ENCODE measurements at regions not wholly inside any gene's neighbourhood (a gene's known extent, or its start where the extent isn't known, plus 50 kb on each side); places are given as distances from the start of the nearest gene placed in this dataset.

DNA sequence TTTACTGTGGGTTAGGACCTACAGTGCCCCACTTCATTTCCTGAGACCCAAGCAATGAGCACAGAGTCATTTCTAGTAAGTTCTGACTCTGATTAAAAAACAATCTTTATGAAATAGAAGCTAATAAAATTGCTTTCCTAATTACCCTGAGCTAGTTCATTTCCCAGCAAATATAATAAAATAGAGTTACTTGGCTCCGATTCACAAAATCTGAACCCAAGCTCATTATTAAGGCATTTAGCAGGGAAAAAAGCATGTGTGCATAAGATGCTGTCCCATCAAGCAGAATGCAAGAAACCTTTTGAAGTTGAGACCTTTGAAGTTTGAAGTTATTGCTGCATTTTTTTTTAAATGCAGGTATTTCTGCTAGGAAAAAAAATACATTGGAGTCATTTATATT, 629.1 kb downstream of the BCL11A start:
- no peaks in the 10 kb centered on the region for H3K9me3 ChIP-seq
- no peaks in the 10 kb centered on the region for H3K4me1 ChIP-seq
- no peaks in the 10 kb centered on the region for H3K27me3 ChIP-seq
- H3K4me3 ChIP-seq (ENCODE audit: low read depth, low read length): no peak overlapping the region
- H3K36me3 ChIP-seq: no peaks in the 10 kb centered on the region
- DNase-seq: no peak
- TF ChIP-seq, protein P1, sequence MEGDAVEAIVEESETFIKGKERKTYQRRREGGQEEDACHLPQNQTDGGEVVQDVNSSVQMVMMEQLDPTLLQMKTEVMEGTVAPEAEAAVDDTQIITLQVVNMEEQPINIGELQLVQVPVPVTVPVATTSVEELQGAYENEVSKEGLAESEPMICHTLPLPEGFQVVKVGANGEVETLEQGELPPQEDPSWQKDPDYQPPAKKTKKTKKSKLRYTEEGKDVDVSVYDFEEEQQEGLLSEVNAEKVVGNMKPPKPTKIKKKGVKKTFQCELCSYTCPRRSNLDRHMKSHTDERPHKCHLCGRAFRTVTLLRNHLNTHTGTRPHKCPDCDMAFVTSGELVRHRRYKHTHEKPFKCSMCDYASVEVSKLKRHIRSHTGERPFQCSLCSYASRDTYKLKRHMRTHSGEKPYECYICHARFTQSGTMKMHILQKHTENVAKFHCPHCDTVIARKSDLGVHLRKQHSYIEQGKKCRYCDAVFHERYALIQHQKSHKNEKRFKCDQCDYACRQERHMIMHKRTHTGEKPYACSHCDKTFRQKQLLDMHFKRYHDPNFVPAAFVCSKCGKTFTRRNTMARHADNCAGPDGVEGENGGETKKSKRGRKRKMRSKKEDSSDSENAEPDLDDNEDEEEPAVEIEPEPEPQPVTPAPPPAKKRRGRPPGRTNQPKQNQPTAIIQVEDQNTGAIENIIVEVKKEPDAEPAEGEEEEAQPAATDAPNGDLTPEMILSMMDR (IDR thresholded peaks at IDR 0.05; ENCODE audit: low read depth, low read length): no peak

DNA sequence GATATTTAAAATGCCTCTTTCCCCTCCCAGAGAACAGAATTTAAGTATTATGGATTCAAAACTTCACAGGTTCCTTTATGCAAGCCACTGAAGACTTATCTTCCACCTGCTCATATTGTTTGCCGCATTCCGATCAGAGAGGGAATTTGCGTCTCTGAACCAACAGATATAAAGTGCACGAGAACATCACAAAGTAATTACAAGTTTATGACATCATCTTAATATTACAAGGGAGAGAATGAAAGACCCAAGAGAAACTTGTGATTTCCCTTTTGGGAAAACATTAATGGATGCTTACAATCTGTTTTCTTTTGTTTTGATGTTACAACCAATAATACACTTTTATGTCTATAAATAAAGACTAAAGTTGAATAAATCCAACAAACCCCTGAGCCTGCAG, 631.0 kb downstream of the BCL11A start:
- Histone ChIP-seq H3K27me3 (no peaks in the 10 kb centered on the region), H3K9me3 (no peaks in the 10 kb centered on the region), H3K4me1 (no peaks in the 10 kb centered on the region), H3K4me3 (ENCODE audit: low read depth, low read length) (no peak overlapping the region), H3K36me3 (no peaks in the 10 kb centered on the region)
- no peak for DNase-seq
- TF ChIP-seq, protein P1 (IDR thresholded peaks at IDR 0.05; ENCODE audit: low read depth, low read length): no peak

DNA sequence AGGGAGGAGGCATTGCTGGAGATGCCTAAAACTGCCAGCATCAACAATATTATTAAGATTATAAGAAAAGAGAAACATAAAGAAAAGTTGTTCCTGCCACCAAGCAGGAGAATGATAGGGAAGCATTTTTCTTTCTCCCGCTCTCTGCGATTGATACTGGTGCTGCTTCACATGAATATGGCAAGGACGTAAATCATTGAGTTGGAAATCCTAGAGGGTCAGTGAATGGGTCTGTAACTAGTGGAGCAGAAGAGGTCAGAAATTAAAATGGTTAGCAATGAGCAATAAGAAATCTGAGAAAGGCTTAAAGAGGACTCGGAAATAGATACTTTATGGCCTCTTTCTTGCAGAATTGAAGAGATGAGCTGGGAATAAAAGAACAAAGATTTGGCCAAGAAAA, 631.7 kb downstream of the BCL11A start:
- DNase-seq: no peak
- Histone ChIP-seq H3K4me1 (no peaks in the 10 kb centered on the region), H3K4me3 (ENCODE audit: low read depth, low read length) (no peak overlapping the region), H3K27me3 (no peaks in the 10 kb centered on the region), H3K9me3 (no peaks in the 10 kb centered on the region), H3K36me3 (no peaks in the 10 kb centered on the region)
- TF ChIP-seq, protein P1 (IDR thresholded peaks at IDR 0.05; ENCODE audit: low read depth, low read length): no peak

DNA sequence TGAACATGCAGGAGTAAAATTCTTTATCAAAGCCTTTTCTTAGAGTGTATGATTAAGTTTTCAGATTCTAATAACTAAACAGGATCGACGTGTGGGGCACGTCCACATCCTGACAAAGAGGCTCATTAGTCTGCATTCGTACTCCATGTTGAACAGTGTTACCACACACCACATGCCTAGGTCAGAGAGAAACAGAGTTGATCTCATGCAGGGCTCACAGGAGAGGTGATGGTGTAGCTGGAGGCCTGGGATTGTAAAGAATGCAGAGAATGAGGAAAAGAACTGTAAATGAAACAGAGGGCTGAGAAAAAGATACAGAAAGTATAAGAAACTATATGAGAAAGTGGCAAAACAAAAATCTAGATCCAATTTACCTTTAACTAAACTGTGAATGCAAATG, 632.5 kb downstream of the BCL11A start:
- DNase-seq: no peak
- Histone ChIP-seq H3K4me1 (no peaks in the 10 kb centered on the region), H3K4me3 (ENCODE audit: low read depth, low read length) (no peak overlapping the region), H3K9me3 (no peaks in the 10 kb centered on the region), H3K36me3 (no peaks in the 10 kb centered on the region), H3K27me3 (no peaks in the 10 kb centered on the region)
- TF ChIP-seq, protein P1 (IDR thresholded peaks at IDR 0.05; ENCODE audit: low read depth, low read length): no peak

- Histone ChIP-seq H3K27me3 (no peaks in the 10 kb centered on the region), H3K4me3 (ENCODE audit: low read depth, low read length) (no peak overlapping the region), H3K36me3 (no peaks in the 10 kb centered on the region), H3K9me3 (no peaks in the 10 kb centered on the region), H3K4me1 (no peaks in the 10 kb centered on the region)
- TF ChIP-seq, protein P1 (IDR thresholded peaks at IDR 0.05; ENCODE audit: low read depth, low read length): no peak
- no peak for DNase-seq
Measured at GRCh38 chr2:59920307-59920706, 633.1 kb downstream of the BCL11A start.

- TF ChIP-seq, protein P1 (IDR thresholded peaks at IDR 0.05; ENCODE audit: low read depth, low read length): no peak
- no peak for DNase-seq
- Histone ChIP-seq H3K27me3 (no peaks in the 10 kb centered on the region), H3K36me3 (no peaks in the 10 kb centered on the region), H3K4me1 (no peaks in the 10 kb centered on the region), H3K9me3 (no peaks in the 10 kb centered on the region), H3K4me3 (ENCODE audit: low read depth, low read length) (no peak overlapping the region)
Measured at GRCh38 chr2:59919579-59919978, 633.9 kb downstream of the BCL11A start.

Data from BE2C (cell line).